ENCODE measurements at regions not wholly inside any gene's neighbourhood (a gene's known extent, or its start where the extent isn't known, plus 50 kb on each side); places are given as distances from the start of the nearest gene placed in this dataset.

GRCh38 chr11:69384251-69385143 lies 90.5 kb downstream of the MYEOV start:
- TF ChIP-seq IKZF3 (tag by site-specific recombination; IDR thresholded peaks at IDR 0.05) = no peak
- TF ChIP-seq CTCF (tag by site-specific recombination; IDR thresholded peaks at IDR 0.05) = no peak
- TF ChIP-seq ZBTB17 (tag by site-specific recombination; IDR thresholded peaks at IDR 0.05) = no peak
- no peak for TF ChIP-seq MYNN (tag by site-specific recombination; IDR thresholded peaks at IDR 0.05; ENCODE audit: borderline replicate concordance)
- TF ChIP-seq KLF16 (tag by site-specific recombination; IDR thresholded peaks at IDR 0.05) = no peak
- no peak for TF ChIP-seq ZNF513 (tag by site-specific recombination; IDR thresholded peaks at IDR 0.05)
- TF ChIP-seq ZNF623 (tag by site-specific recombination; IDR thresholded peaks at IDR 0.05) = no peak

Measured in HEK293 (cell line).